ENCODE measurements at regions not wholly inside any gene's neighbourhood (a gene's known extent, or its start where the extent isn't known, plus 50 kb on each side); places are given as distances from the start of the nearest gene placed in this dataset.

DNA sequence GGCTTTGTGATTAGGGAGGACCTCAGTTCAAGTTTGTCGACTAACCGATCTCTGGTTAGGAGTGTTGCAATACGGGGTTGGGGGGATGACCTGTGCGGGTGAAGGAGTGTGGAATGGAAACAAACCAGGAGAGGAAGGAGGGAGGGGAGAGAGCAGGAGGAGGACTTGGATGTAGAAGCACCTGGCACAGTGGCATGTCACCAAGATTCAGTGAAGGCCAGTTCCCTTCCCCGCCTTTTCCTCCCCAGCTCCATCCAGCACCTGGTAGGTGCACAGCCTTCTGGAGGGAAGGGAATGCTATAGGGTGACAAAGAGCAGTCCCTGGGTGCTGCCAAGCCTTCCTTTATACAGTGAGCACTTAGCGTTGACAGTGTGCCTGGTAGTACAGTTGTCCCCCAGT is 107.4 kb upstream of the CRHR1 start:
- in situ Hi-C loops (cut with HindIII; ENCODE audit: low sequenced_read_pairs) = no loop called here

DNA sequence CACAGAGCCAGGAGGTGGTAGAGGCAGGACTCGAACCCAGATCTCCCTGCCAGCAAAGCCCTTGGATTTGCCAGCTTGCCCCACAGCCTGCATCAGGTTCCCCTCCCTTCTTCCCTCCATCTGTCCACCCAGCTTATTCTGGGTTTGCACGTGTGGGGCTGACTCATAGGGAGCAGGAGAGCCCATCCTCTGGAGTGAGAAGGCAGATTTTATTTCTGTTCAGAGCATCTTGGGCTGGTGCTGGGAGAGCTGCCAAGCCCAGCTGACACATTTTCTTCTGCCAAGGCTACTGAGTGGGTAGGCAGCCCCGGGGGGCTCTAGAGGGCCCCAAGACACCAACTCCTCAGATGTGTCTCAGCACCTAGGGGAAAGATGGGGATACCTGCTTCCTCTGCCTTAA is 106.3 kb upstream of the CRHR1 start:
- in situ Hi-C loops (cut with HindIII; ENCODE audit: low sequenced_read_pairs) = no loop called here

DNA sequence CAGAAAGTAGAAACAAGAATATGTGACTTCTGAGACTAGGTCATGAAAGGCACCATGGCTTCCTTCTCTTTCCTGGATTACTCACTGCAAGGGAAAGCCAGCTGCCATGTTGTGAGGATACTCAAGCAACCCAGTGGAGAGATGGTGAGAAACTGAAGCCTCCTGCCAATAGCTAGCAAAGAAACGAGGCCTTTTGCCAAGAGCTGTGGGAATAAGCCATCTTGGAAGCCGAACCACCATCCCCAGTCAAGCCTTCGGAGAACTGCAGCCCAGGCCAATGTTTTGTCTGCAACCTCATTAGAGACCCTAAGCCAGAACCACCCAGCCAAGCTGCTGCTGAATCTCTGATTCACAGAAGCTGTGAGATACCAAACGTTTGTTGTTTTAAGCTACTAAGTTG is 104.7 kb upstream of the CRHR1 start:
- in situ Hi-C loops (cut with HindIII; ENCODE audit: low sequenced_read_pairs) = no loop called here

DNA sequence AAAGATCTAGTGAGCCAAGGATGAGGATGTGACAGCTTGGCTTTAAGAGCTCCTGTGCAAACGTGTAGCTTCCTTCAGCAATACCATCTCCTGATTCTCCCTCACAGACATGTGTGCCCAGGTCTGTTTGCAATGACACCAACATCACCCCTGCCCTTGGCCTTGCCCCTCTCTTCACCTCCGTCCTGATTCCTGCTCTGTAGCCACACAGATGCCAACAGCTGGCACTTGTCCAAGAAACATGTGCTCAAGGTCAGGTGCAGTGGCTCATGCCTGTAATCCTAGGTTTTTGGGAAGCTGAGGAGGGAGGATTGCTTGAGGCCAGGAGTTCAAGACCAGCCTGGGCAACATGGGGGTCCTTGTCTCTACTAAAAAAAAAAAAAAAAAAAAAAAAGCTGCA is 103.8 kb upstream of the CRHR1 start:
- in situ Hi-C loops (cut with HindIII; ENCODE audit: low sequenced_read_pairs) = no loop called here

DNA sequence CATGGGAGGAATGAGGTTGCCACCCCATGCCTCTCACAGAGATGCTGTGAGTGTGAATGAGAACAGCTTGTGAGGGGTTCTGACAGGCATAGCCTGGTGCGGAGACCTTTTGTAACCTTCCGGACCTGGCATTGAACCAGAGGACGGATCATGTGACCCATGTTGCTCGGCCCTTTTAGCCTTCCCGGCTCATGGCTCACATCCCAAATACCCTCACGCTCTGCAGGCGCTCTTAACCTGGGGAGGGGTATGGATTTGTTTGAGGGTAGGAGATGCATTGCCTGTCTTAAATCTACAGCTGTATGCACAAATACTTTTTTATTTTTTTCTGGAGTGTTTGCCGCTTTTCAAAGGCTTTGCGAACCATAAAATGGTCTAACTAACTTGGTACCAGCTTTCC is 102.4 kb upstream of the CRHR1 start:
- in situ Hi-C loops (cut with HindIII; ENCODE audit: low sequenced_read_pairs) = no loop called here

DNA sequence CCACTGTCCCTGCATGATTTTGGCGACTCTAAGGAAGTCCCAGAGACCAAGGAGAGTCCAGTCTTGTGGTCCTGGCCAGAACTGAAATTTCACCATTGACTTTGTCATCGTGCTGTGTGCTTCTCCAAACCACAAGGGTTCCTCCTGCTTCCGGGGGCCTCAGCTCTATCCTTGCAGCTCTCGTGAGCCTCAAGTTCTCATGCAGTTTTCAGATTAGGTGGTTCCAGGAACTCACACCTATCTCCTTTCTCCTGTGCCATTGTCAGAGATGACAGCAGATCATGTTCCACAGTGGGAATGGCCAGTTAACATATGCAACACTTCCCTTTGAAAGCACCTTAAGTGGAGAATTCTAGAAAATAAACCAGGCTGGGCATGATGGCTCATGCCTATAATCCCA is 97.9 kb upstream of the CRHR1 start:
- in situ Hi-C loops (cut with HindIII; ENCODE audit: low sequenced_read_pairs) = no loop called here

DNA sequence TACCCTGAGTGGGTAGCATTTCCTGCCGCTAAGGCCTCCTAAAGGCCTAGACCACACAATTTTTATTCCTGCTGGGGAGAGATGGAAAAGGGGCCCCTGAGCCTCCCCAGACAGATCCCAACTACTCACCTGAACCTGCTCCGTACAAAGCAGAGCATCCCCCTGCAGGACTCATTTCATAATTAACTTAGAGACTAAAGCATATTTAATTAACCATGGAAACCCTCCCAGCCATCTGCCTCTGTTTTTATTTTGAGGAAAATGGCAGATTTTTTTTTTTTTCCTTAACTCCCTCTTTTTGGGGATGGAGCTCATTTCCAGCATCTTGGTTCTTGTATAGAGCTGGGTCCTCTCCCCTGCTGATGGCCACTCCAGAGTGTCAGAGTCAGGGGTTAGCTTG is 96.5 kb upstream of the CRHR1 start:
- in situ Hi-C loops (cut with HindIII; ENCODE audit: low sequenced_read_pairs) = no loop called here

DNA sequence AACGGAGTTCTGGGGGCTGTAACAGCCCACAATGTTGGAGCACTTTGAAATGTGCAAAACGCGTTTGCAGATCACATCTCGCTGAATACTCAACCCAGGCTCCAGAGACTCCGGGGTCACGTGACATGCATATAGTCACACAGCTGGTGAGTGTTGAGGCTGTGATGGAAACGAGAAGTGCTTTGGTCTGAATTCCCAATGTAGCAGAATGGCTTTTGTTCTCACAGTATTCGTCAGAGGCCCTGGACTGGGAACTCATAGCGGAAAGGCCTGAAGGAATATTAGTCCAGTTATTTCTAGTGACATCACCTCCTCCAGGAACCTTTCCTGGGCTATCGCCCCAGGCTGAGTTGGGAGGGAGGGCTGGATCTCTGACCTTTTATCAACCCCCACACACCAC is 95.8 kb upstream of the CRHR1 start:
- in situ Hi-C loops (cut with HindIII; ENCODE audit: low sequenced_read_pairs) = no loop called here

DNA sequence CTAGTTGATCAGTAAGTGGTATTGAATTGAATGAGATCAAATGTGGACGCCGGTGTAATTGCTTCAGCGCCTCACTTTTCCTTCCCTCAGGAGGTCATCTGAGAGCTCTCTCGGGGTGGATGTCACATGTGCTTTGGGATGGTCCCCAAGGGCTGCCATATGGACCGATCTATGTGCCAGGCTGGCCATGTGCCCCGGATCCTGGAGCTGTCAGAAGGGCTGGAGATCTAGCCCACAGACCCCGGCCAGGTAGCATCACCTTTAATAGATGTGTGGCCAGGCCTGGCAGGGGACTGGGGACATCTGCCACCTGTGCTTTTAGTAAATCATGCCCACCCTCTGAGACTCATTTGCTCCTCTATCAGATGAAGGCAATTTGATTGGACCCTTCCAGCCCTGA is 95.3 kb upstream of the CRHR1 start:
- in situ Hi-C loops (cut with HindIII; ENCODE audit: low sequenced_read_pairs) = no loop called here

DNA sequence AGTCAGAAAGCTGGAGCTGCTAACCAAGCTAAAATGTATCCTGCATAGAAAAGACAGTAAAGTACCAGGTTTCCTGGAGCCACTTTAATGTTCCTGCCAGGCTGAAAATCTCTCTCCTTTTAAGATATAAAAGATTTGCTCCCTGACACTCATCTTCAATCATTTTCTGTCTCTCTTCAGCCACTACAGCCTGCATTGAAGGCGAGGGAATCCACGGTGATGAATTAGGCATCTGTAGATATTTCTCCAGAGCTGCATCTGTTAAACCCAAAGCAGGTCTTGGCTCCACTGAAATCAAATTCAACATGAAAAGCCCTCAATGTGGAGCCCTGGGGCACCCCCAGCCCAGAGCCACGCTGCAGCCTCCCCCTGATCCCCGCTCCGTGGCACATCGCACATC is 94.7 kb upstream of the CRHR1 start:
- in situ Hi-C loops (cut with HindIII; ENCODE audit: low sequenced_read_pairs) = no loop called here

DNA sequence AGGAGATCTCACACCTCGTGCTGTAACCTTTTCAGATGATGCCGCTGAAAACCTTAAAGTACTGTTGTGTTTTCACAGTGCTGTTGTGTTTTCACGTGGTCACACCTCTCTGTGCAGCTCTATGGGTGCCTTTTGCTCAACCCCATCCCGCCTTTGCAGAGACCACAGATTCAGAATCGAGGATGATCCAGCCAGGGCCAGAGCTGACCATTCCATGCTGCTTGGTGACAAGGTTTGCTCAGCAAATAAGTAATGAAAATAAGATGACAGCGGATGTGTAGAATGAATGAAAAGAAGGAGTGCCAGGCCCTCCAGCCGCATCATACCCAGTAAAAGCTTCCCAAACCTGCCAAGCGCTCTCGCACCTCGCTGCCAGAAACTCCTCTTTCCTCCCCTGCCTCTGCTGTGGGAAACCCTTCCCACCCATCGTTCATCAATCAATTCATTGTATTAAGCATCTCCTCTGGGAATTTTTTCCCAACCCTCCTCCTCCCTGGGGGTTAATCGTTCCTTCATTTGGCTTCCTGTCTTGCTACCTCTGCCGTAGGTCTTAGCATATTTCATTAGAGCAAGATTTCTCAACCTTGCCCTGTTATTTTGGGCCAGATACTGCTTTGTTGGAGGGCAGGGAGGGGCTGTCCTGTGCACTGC is 93.4 kb upstream of the CRHR1 start:
- in situ Hi-C loops (cut with HindIII; ENCODE audit: low sequenced_read_pairs) = no loop called here

DNA sequence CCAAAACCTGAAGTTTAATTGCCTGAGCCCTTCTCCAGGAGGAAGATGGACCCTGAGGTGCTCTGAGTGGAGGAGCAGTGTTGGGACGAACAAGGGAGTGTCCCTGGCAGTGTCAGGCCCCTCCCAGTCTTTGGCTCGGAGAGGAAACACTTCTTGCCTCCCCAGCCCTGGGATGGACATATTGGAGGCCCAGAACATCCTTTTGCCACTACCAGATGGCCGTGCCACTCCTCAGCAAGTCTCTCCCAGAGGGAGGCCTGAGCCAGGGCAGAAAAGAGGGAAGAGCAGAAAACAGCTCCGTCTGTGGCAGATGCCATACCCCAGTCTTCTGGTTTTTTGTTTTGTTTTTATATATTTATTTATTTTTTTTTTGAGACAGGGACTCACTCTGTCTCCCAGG is 91.5 kb upstream of the CRHR1 start:
- in situ Hi-C loops (cut with HindIII; ENCODE audit: low sequenced_read_pairs) = no loop called here

DNA sequence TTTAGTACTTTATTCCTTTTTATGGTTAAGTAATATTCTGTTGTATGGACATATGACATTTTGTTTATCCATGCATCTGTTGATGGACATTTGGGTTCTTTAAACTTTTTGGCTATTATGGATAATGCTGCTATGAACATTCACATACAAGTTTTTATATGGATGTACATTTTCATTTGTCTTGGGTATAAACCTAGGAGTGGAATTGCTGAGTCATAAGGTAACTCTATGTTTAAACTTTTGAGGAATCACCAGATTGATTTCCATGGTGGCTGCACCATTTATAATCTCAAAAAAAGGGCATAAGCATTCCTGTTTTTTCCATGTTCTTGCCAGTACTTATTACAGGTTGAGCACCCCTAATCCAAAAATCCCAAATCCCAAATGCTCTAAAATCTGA is 90.3 kb upstream of the CRHR1 start:
- in situ Hi-C loops (cut with HindIII; ENCODE audit: low sequenced_read_pairs) = no loop called here

DNA sequence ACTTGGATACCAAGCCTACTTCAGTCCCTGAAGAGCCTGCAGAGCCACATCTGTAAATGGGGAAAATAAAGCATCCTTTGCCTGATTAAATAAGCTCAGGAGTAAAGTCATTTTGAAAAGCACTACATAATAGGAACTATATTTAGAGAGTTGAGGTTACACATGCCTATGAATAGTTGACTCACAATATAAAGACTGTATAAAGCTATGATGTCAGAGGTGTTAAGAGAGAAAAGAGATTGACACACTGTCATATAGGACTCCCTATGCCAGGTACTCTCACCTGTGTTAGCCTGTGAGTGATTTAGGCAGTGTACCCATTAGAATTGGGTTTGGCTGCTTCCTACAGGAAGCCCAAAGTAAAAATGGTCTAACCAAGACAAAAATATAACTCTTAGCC is 87.7 kb upstream of the CRHR1 start:
- in situ Hi-C loops (cut with HindIII; ENCODE audit: low sequenced_read_pairs) = no loop called here

DNA sequence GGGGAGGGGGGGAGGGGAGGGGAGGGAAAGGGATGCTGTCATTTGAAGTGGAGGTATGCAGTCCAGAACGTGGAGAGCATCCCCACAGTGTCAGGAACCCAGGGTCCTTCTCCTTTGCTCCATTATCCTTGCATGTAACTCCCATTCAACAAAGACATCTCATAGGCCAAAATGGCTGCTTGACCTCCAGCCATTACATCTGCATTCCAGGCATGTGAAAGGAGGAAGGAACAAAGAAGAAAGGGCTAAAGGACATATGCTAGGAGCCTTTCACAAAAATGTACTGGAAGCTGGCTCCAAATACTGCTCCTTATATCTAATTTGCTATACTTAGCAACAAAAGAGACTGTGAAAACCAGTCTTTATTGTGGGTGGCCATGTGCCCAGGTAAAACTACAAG is 87.0 kb upstream of the CRHR1 start:
- in situ Hi-C loops (cut with HindIII; ENCODE audit: low sequenced_read_pairs) = no loop called here

DNA sequence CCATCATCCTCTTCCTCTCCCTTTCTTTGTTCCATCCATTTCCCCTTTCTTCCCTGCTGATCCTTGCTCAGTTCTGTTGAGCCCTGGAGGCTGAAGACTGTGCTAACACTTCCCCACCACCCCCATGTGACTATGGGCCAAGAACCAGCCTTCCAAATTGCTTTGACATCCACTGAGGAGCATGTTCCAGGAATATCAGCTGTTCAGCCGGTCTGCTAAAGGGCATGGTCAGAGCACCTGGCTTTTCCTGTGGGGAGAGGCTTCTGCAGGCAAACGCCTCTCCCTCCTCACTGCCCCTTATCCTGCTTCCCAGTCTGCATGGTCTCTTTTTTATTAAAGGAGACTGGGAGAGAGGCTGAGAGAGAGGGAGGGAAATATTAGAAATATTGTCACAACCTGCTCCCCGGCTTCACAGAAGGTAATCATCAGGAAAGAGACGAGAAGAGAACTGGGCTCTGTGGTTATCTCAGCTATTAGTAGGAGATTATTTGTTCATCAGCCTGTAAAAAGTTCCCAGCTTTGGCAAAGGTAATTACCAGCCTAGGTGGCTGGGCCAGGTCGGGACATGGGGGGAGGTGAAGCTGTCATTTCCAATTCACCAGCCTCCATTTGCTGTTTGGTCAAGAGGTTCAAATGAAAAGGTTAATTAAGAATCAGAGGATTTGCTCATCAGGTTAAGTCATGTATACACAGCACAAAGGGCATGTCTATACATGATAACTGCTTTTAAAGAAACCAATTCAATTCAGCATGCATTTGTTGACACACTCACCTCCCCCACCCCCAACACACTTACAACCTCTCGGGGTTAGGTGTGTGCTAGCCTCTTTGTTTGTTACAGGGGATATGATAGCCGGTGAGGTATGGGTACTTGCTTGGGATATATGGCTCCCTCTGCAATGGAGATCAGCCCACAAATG is 83.7 kb upstream of the CRHR1 start:
- in situ Hi-C loops (cut with HindIII; ENCODE audit: low sequenced_read_pairs) = loop anchor here (10.0 kb wide), 1 partner anchor 64 kb away; no protein-coding TSS in a partner anchor

DNA sequence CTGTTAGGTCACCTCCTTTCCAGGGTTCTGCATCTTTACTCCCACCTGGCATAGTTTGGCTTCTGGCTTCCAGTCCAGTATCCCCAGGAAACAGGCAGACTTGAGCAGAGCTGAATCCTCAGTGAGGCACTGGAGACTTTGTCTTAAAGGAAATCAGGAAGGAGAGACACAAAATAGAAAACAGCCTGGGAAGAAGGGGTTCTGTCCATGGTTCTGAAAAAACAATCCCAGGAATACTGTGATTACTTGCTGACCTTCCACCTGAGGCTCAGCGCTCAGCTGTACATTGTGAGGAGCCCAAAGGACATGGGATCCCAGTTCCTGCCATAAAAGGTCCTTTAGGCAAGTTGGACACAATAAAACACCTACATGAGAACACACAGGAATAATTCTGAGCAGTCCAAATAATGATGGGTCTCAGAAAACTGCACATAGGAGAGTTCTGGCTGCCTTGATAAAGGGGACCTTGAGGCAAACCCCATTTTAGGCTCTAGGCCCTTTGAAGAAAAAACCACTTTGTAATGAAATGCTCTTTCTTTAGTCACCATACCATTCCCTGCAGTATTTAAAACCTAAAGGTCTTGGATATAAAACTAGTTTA is 81.4 kb upstream of the CRHR1 start:
- in situ Hi-C loops (cut with HindIII; ENCODE audit: low sequenced_read_pairs) = loop anchor here (10.0 kb wide), 1 partner anchor 62 kb away; no protein-coding TSS in a partner anchor

DNA sequence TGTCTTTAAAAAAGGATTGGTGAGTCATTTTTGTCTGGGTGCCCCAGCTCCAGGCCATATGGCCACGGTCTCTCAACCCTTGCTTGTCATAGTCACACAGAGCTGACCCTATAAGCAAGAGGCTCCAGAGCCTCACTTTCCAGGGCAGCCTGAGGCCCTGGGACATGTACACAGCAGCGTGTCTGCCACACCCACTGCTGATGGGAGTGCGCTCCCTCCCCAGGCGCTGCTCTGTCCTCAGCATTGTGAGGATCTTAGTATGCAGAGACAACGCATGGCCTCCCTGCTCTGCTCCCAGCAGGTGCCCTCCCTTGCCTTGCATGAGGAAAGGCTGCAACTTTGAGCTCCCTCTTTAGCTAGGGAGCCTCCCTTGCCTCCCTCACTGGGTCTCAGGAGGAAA is 80.8 kb upstream of the CRHR1 start:
- in situ Hi-C loops (cut with HindIII; ENCODE audit: low sequenced_read_pairs) = loop anchor here (10.0 kb wide), 1 partner anchor 61 kb away; no protein-coding TSS in a partner anchor

DNA sequence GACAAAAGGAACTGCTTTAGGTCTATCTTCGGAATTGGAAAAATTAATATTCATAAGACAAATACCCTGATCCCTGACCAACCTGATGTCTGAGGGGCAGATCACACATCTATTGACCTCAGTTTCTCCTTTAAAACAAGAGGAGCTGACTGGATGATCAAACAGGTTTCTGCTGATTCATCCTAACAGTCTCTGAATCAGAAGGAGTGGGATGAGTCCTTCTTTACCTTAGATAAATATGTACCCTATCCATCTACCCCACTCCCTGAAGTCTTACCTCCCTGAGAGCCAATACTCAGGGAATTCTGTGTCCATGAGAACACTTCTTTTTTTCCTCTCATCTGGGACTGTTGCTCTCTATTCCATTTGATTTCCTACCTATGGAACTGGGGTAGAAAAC is 80.3 kb upstream of the CRHR1 start:
- in situ Hi-C loops (cut with HindIII; ENCODE audit: low sequenced_read_pairs) = loop anchor here (10.0 kb wide), 1 partner anchor 61 kb away; no protein-coding TSS in a partner anchor

DNA sequence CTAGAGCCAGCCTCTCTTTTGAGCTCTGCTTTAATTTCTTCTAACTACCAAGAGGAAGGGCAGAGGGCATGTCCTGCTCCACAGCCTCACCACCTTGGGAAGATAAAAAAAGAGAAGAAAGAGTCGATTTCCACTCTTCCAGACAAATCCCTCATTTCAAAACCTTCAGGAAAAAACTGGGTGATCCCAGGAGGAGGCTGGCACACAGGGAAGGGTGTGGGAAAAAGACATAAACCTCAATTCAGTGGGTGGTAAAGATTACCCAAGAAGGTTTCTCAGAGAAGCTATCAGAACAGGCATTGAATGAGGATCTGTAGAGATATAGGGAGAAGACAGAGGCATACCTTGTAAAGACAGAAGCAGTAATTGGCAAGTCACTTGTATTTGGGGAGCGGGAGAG is 79.9 kb upstream of the CRHR1 start:
- in situ Hi-C loops (cut with HindIII; ENCODE audit: low sequenced_read_pairs) = loop anchor here (10.0 kb wide), 1 partner anchor 61 kb away; no protein-coding TSS in a partner anchor

DNA sequence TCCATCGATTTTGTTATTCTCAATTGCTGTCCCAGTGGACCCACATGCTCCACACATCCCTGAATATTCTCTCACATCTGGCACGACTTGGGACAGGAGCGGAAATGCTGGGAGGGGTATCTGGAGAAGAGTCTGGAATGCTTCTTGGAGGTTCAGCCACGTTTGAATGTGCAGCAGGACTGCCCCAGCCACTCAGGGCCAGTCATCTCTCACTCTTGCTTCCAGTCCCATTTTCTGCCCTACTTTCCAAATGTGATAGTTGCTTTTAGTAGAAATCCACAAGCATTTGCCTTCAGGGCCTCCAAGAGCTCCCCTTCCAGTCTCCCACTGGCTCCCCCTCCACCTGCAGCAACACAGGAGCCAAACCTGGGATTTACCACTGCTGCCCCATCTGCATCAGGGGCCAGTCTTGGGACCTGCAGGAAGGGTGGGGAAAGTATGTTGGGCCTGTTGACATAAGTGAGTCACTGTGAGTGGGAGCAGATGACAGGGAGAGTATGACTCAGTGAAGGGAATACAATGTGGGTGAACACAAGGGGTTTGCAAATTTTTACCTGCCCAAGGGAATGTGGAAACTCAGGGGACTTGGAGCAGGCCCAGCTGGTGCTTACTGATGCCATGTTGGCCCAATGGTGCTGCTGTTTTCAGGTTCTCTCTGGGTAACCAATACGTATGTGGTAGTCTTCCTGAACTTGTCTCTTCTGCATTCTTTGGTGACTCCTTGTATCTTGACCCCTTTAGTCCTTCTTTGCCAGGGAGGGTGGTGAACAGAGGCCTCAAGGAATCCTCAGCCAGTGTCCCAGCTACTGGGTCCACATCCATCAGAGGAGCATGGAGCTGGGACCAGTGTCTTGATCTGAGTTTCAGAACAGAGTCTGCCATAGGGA is 78.8 kb upstream of the CRHR1 start:
- in situ Hi-C loops (cut with HindIII; ENCODE audit: low sequenced_read_pairs) = loop anchor here (10.0 kb wide), 1 partner anchor 59 kb away; no protein-coding TSS in a partner anchor

All from endothelial cell of hepatic sinusoid (primary cell).